ENCODE measurements at regions not wholly inside any gene's neighbourhood (a gene's known extent, or its start where the extent isn't known, plus 50 kb on each side); places are given as distances from the start of the nearest gene placed in this dataset.

- H3K27ac ChIP-seq, result no peak overlapping the region
- H3K4me1 ChIP-seq, result no peaks in the 10 kb centered on the region
- no peaks in the 10 kb centered on the region for H3K9me3 ChIP-seq
- H3K27me3 ChIP-seq, result no peaks in the 10 kb centered on the region
- no peak for ATAC-seq
- DNase-seq, result no peak
- H3K4me3 ChIP-seq, result no peak overlapping the region
- TF ChIP-seq CTCF (IDR thresholded peaks at IDR 0.05), result no peak
- H3K36me3 ChIP-seq, result no peaks in the 10 kb centered on the region
- intact Hi-C loops (cut with DNase I), result no loop called here
Measured at GRCh38 chr12:67926063-67926462, 63.2 kb upstream of the IFNG-AS1 start.

DNA sequence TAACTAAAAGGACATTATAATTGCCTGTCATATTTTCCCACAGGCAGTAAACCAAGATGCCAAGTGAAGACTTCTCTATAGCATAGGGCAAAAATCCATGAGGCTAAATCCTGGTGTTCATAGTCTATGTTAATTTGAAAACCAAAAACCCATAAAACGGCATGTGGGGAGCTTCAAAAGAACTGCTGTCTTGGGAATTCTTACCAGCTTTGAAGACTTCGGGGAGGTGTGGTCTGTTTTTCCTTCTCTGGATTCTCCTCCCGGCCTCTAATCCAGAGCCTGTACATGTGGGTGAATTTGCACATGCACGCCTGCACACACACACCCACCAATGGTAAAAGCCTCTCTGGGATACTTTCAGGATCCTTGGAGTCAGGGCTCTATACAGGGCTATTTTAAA, 61.9 kb upstream of the IFNG-AS1 start:
- Histone ChIP-seq H3K27me3 (no peaks in the 10 kb centered on the region), H3K36me3 (no peaks in the 10 kb centered on the region), H3K27ac (no peak overlapping the region), H3K4me1 (no peaks in the 10 kb centered on the region), H3K9me3 (no peaks in the 10 kb centered on the region), H3K4me3 (no peak overlapping the region)
- DNase-seq, result no peak
- ATAC-seq, result no peak
- no peak for TF ChIP-seq CTCF (IDR thresholded peaks at IDR 0.05)
- intact Hi-C loops (cut with DNase I), result no loop called here

GRCh38 chr12:67927815-67928214, 61.4 kb upstream of the IFNG-AS1 start:
- no peaks in the 10 kb centered on the region for H3K36me3 ChIP-seq
- H3K4me3 ChIP-seq, result no peak overlapping the region
- no peak for DNase-seq
- no peak overlapping the region for H3K27ac ChIP-seq
- H3K27me3 ChIP-seq, result no peaks in the 10 kb centered on the region
- H3K4me1 ChIP-seq, result no peaks in the 10 kb centered on the region
- no peaks in the 10 kb centered on the region for H3K9me3 ChIP-seq
- intact Hi-C loops (cut with DNase I), result no loop called here
- no peak for TF ChIP-seq CTCF (IDR thresholded peaks at IDR 0.05)
- ATAC-seq, result no peak

GRCh38 chr12:67928621-67929383, 60.4 kb upstream of the IFNG-AS1 start:
- no peak overlapping the region for H3K27ac ChIP-seq
- ATAC-seq (peak; percentile 58), DNase-seq (no peak)
- intact Hi-C loops (cut with DNase I), result no loop called here
- no peaks in the 10 kb centered on the region for H3K36me3 ChIP-seq
- H3K27me3 ChIP-seq, result no peaks in the 10 kb centered on the region
- no peaks in the 10 kb centered on the region for H3K4me1 ChIP-seq
- TF ChIP-seq CTCF (IDR thresholded peaks at IDR 0.05), result no peak
- no peaks in the 10 kb centered on the region for H3K9me3 ChIP-seq
- no peak overlapping the region for H3K4me3 ChIP-seq

DNA sequence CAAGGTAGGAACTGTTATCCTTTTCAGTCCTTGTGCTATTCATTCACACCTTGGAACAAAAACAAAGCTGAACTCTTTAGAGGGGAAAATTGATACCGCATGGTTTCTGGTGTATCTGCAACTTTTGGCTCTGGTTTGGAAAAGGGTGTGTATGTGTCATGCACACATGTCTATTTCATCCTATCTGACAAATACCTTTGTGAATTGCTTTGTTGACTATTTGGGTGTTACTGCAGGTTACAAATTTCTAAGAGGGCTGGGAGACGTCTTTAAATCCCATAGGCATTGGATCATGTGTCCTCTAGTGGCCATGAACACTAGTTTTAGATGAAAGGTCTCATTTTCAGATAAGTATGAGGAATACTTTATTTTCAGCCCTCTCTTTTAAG, 59.9 kb upstream of the IFNG-AS1 start:
- H3K36me3 ChIP-seq, result no peaks in the 10 kb centered on the region
- TF ChIP-seq CTCF (IDR thresholded peaks at IDR 0.05), result no peak
- DNase-seq (no peak), ATAC-seq (no peak)
- no peaks in the 10 kb centered on the region for H3K27me3 ChIP-seq
- no peaks in the 10 kb centered on the region for H3K4me1 ChIP-seq
- H3K9me3 ChIP-seq, result no peaks in the 10 kb centered on the region
- H3K4me3 ChIP-seq, result no peak overlapping the region
- intact Hi-C loops (cut with DNase I), result no loop called here
- no peak overlapping the region for H3K27ac ChIP-seq

All from left lung (tissue), 4 donors.